DND-41 (cell line): ENCODE measurements at regions not wholly inside any gene's neighbourhood (a gene's known extent, or its start where the extent isn't known, plus 50 kb on each side); places are given as distances from the start of the nearest gene placed in this dataset.

Source experiments
- ATAC-seq: fragments of 200-7000 bp; cut with Tn5 transposase; 3 replicates; pipeline ENCODE4 v1.9.1; 2021; ENCODE audit warnings: low read depth; ENCODE audit not compliant: insufficient read depth
- DNase-seq: peaks from one replicate; pipeline ENCODE4 v3.0.0-alpha.2; 2020
- H2AFZ ChIP-seq: 2 replicates; pipeline ENCODE4 v1.6.0; 2012; ENCODE audit warnings: low read depth, low read length
- H3K27ac ChIP-seq: 2 replicates; pipeline ENCODE4 v1.5.1; 2012; ENCODE audit warnings: low read length, inconsistent platforms
- H3K27me3 ChIP-seq: fragments of 200-600 bp; sonication (generic); 2 replicates; pipeline ENCODE4 v1.6.0; 2012; ENCODE audit warnings: low read length, mild to moderate bottlenecking, inconsistent platforms; ENCODE audit not compliant: insufficient read depth, poor library complexity
- H3K36me3 ChIP-seq: 2 replicates; pipeline ENCODE4 v1.5.1; 2012; ENCODE audit warnings: low read length, inconsistent platforms; ENCODE audit not compliant: insufficient read depth
- H3K4me1 ChIP-seq: 2 replicates; pipeline ENCODE4 v1.5.1; 2012; ENCODE audit warnings: mild to moderate bottlenecking, low read length; ENCODE audit not compliant: insufficient read depth
- H3K4me2 ChIP-seq: 2 replicates; pipeline ENCODE4 v1.6.0; 2012; ENCODE audit warnings: mild to moderate bottlenecking, moderate library complexity, low read length, inconsistent platforms; ENCODE audit not compliant: insufficient read depth
- H3K4me3 ChIP-seq, 2 experiments: fragments of 200-600 bp in 1 of 2; shearing (Covaris generic) in 1 of 2; 2 replicates each; pipeline ENCODE4 v1.5.1; 2012 to 2016; ENCODE audit warnings: inconsistent platforms in 2 of 2, low read length in 2 of 2, mild to moderate bottlenecking in 2 of 2, low read depth in 1 of 2, moderate library complexity in 1 of 2
- H3K79me2 ChIP-seq: 2 replicates; pipeline ENCODE4 v1.6.0; 2012; ENCODE audit warnings: low read length, inconsistent platforms; ENCODE audit not compliant: insufficient read depth
- H3K9ac ChIP-seq: 2 replicates; pipeline ENCODE4 v1.6.0; 2012; ENCODE audit warnings: low read depth, mild to moderate bottlenecking, inconsistent platforms, low read length, moderate library complexity
- H3K9me3 ChIP-seq: 2 replicates; pipeline ENCODE4 v1.5.1; 2012; ENCODE audit warnings: low read length, moderate library complexity, mild to moderate bottlenecking, inconsistent platforms; ENCODE audit not compliant: insufficient read depth, severe bottlenecking
- H4K20me1 ChIP-seq: 2 replicates; pipeline ENCODE4 v1.6.0; 2012; ENCODE audit warnings: low read length; ENCODE audit not compliant: insufficient read depth
- EZH2 ChIP-seq: IDR thresholded peaks from 3 replicates; pipeline ENCODE4 v1.6.1; 2012; ENCODE audit warnings: borderline replicate concordance, low read depth, mild to moderate bottlenecking, moderate library complexity, low read length, inconsistent platforms; ENCODE audit not compliant: severe bottlenecking
- TF ChIP-seq, protein P1 (sequence below): IDR thresholded peaks from 2 replicates; pipeline ENCODE4 v1.5.1; 2012; ENCODE audit warnings: borderline replicate concordance, low read length, moderate library complexity, mild to moderate bottlenecking; ENCODE audit not compliant: poor library complexity, severe bottlenecking; ENCODE audit errors: extremely low read depth

DNA sequence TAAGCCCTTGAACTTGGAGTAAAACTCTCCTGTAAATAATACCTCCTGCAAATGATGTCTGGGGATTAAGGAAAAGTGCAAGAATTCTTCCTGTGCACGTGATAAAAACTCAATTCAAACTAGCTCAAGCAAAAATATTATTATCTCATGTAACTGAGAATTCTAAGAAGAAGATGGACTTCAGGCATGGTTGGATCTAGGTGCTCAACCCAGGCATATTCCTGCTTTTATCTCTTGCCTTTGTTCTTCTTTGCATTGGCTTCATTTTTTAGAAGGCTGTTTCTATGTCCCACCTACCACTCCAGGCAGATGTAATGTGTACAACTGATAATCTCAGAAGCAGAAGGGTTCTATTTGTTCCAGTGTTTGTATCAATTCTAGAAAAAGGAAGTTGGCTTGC, 95.8 kb downstream of the DACT2 start:
- no peaks in the 10 kb centered on the region for H3K79me2 ChIP-seq
- H3K36me3 ChIP-seq = no peaks in the 10 kb centered on the region
- H3K27me3 ChIP-seq = peaks cover 2% of the 10 kb centered on the region
- H3K27ac ChIP-seq = no peak overlapping the region
- H4K20me1 ChIP-seq = no peaks in the 10 kb centered on the region
- H3K4me1 ChIP-seq = no peaks in the 10 kb centered on the region
- H2AFZ ChIP-seq = no peak overlapping the region
- DNase-seq (no peak), ATAC-seq (no peak)
- no peak overlapping the region for H3K9ac ChIP-seq
- TF ChIP-seq, protein P1, sequence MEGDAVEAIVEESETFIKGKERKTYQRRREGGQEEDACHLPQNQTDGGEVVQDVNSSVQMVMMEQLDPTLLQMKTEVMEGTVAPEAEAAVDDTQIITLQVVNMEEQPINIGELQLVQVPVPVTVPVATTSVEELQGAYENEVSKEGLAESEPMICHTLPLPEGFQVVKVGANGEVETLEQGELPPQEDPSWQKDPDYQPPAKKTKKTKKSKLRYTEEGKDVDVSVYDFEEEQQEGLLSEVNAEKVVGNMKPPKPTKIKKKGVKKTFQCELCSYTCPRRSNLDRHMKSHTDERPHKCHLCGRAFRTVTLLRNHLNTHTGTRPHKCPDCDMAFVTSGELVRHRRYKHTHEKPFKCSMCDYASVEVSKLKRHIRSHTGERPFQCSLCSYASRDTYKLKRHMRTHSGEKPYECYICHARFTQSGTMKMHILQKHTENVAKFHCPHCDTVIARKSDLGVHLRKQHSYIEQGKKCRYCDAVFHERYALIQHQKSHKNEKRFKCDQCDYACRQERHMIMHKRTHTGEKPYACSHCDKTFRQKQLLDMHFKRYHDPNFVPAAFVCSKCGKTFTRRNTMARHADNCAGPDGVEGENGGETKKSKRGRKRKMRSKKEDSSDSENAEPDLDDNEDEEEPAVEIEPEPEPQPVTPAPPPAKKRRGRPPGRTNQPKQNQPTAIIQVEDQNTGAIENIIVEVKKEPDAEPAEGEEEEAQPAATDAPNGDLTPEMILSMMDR = no peak
- no peak for TF ChIP-seq EZH2
- no peak overlapping the region for H3K4me3 ChIP-seq
- no peaks in the 10 kb centered on the region for H3K9me3 ChIP-seq
- H3K4me2 ChIP-seq = no peak overlapping the region

DNA sequence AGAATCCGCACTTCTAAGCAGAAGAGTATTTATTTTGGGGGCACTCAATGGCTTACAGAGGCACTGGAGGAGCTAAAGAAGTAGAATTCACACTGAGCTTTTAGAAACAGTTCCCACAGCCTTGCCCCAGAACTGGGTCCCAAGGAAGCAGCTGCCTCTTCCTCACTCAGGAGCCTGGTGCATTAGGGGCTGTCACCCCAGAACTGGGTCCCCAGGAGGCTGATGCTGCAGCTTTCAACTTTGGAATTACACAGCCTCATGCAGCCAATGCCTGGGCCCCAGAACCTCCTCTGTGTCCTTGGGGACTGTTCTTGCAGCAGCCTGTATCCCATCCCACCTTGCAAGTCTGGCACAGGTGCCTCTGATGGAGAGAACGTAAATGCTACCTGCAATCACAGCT, 96.4 kb downstream of the DACT2 start:
- no peak overlapping the region for H3K4me3 ChIP-seq

DNA sequence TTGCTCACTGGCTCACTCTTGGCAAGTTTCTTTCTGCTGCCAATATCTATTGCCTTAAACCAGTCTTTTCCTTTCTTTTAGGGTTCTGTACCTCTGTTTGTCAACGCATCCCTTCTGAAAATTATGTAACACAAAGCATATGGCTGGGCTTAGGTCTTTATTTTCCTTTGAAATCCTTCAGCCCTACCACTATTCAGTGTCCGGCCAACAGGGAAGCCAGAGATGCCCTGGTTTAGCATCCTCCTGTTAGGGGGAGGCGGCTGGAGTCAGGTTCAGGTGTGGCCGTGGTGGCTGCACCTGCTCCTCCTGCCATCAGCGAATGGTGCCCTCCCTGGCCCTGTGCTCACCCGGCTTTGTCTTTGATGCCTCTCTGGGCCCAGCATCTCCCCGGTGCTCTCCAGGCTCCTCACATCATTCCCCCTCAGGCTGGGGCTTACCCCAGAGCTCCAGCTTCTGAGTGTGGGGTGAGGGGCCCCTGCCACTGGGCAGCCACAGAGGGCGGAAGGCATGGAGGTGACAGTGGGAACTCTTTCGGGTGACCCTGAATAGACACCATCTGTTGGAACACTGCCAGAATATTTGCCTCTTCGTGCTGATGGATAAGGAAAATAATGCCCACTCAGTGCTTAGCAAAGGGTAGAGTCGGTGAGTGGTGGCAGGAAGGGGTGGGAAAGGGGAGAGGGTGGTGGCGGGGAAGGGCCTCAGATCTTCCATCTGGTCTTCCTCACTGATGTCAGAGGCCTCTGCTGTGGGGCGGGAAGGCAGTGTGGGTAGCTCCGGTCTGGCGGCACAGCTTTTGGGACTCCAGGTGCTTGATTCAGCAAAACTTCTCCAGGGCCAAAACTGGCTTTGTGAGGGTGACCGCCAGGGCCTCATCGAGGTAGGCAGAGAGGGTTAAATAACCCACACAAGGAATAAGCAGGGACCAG, 97.2 kb downstream of the DACT2 start:
- H3K4me2 ChIP-seq = no peak overlapping the region
- no peak overlapping the region for H3K9ac ChIP-seq
- H2AFZ ChIP-seq = no peak overlapping the region
- TF ChIP-seq EZH2 = no peak
- no peak overlapping the region for H3K27ac ChIP-seq
- H4K20me1 ChIP-seq = no peaks in the 10 kb centered on the region
- no peaks in the 10 kb centered on the region for H3K79me2 ChIP-seq
- no peak for ATAC-seq
- no peaks in the 10 kb centered on the region for H3K4me1 ChIP-seq
- no peak overlapping the region for H3K4me3 ChIP-seq
- H3K9me3 ChIP-seq = no peaks in the 10 kb centered on the region
- no peak for DNase-seq
- H3K36me3 ChIP-seq = no peaks in the 10 kb centered on the region
- peaks cover 2% of the 10 kb centered on the region for H3K27me3 ChIP-seq

More for the DNA sequence above, 96.4 kb downstream of the DACT2 start:
- Histone ChIP-seq H3K4me2 (no peak overlapping the region), H3K36me3 (no peaks in the 10 kb centered on the region), H3K9ac (no peak overlapping the region), H3K27me3 (peaks cover 2% of the 10 kb centered on the region), H3K79me2 (no peaks in the 10 kb centered on the region), H3K27ac (no peak overlapping the region), H4K20me1 (no peaks in the 10 kb centered on the region), H3K4me1 (no peaks in the 10 kb centered on the region), H2AFZ (no peak overlapping the region), H3K9me3 (no peaks in the 10 kb centered on the region)
- DNase-seq = no peak
- TF ChIP-seq, protein P1 = no peak
- no peak for ATAC-seq

DNA sequence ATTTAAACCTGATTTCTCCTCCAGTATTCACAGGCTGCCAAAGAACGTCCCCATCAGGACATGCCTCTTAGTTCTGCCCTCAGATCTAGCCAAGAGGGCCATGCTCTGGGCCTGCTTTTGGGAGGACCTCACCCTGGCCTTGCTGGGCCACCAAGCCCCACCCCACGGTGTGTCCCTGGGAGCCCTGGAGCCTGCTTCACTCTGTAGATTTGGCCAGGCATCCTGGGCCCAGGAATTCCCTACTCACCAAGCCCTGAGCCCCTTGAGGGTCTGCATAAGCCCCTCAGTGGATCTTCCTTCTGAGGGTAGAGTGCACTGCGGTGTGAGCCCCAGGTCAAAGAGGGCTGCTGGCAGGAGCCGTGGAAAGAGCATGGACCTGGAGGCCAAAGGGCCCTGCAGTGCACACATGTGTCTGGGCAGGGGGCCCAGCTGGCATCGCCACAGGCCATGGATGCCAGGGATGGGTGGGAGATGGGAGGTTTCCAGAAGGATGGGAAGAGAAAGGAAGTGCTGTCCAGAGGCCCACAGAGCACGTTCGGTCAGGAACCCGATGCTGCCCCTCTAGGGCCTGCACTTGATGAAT, 98.0 kb downstream of the DACT2 start:
- Histone ChIP-seq H3K4me2 (no peak overlapping the region), H3K27ac (no peak overlapping the region), H2AFZ (no peak overlapping the region), H3K79me2 (no peaks in the 10 kb centered on the region), H3K9ac (no peak overlapping the region), H3K27me3 (peaks cover 2% of the 10 kb centered on the region), H4K20me1 (no peaks in the 10 kb centered on the region), H3K4me1 (no peaks in the 10 kb centered on the region), H3K36me3 (no peaks in the 10 kb centered on the region), H3K9me3 (no peaks in the 10 kb centered on the region), H3K4me3 (no peak overlapping the region)
- TF ChIP-seq EZH2 = no peak
- TF ChIP-seq, protein P1 = no peak
- ATAC-seq (no peak), DNase-seq (no peak)
